K562 (cell line): ENCODE measurements at regions not wholly inside any gene's neighbourhood (a gene's known extent, or its start where the extent isn't known, plus 50 kb on each side); places are given as distances from the start of the nearest gene placed in this dataset.

ENCODE experiments used
- ATAC-seq: fragments of 200-7000 bp; cut with Tn5 transposase; 3 replicates; pipeline ENCODE4 v1.9.1; 2020; ENCODE audit warnings: moderate library complexity
- BruUV-seq: library from RNA; stranded (reverse); fragments of 400-500 nt; replicated peaks from 2 replicates; lab custom pipeline; 2021; lab: Mats Ljungman, UMichigan
- CTCF ChIA-PET: fragments of 300-600 bp; formaldehyde crosslinking; extraction: SDS; loops from one replicate; lab custom pipeline; 2021; ENCODE audit warnings: low intra/inter-chr PET ratio; lab: Yijun Ruan, JAX
- POLR2A ChIA-PET: fragments of 300-600, 350-650 bp; sonication (Branson Sonifier 250); formaldehyde crosslinking; extraction: SDS; loops from one replicate; lab custom pipeline; 2021; ENCODE audit warnings: antibody characterized with exemption, inconsistent platforms; lab: Yijun Ruan, JAX
- DNase-seq, 4 experiments: peaks; one replicate each; pipeline versions ENCODE4 v3.0.0 to v3.0.0-alpha.2; 2011 to 2018; ENCODE audit warnings: low spot score in 3 of 4, mixed read lengths in 3 of 4; ENCODE audit errors: extremely low read depth in 1 of 4
- FAIRE-seq: peaks from 2 replicates; lab custom pipeline; 2011; peaks lifted over from hg19 to GRCh38; lab: Jason Lieb, UNC
- H2AFZ ChIP-seq: 2 replicates; pipeline ENCODE4 v1.6.0; 2011; ENCODE audit warnings: low read depth, low read length, control low read depth, inconsistent platforms
- H3K27ac ChIP-seq: fragments of 200-600 bp; 3 replicates; pipeline ENCODE4 v1.8.0; 2011; ENCODE audit warnings: low read depth, mild to moderate bottlenecking, control low read depth, inconsistent platforms, low read length, moderate library complexity, mixed read lengths; ENCODE audit errors: extremely low read depth
- H3K27me3 ChIP-seq, 2 experiments: fragments of 300-600 bp in 1 of 2; 2 replicates in 1 of 2; 3 replicates in 1 of 2; pipeline versions ENCODE4 v1.6.0 to v1.8.0; 2011; ENCODE audit warnings: inconsistent platforms in 2 of 2, low read length in 2 of 2, mild to moderate bottlenecking in 1 of 2, mixed read lengths in 1 of 2, moderate library complexity in 1 of 2; ENCODE audit not compliant: control insufficient read depth in 2 of 2, insufficient read depth in 2 of 2
- H3K36me3 ChIP-seq: fragments of 300-600 bp; 3 replicates; pipeline ENCODE4 v1.8.0; 2011; ENCODE audit warnings: mild to moderate bottlenecking, low read length, inconsistent platforms; ENCODE audit not compliant: control insufficient read depth, insufficient read depth
- H3K4me1 ChIP-seq, 2 experiments: fragments of 200-600 bp in 1 of 2; replicated peaks in 1 of 2; 2 replicates in 1 of 2; 3 replicates in 1 of 2; pipeline versions ENCODE4 v1.5.1 to v1.8.0; 2011; ENCODE audit warnings: inconsistent platforms in 2 of 2, low read length in 2 of 2, mild to moderate bottlenecking in 1 of 2, mixed read lengths in 1 of 2, moderate library complexity in 1 of 2; ENCODE audit not compliant: control insufficient read depth in 2 of 2, insufficient read depth in 2 of 2
- H3K4me2 ChIP-seq: 2 replicates; pipeline ENCODE4 v1.6.1; 2011; ENCODE audit warnings: low read length, control low read depth, inconsistent platforms, mixed read lengths; ENCODE audit not compliant: insufficient read depth
- H3K4me3 ChIP-seq: fragments of 200-600 bp; sonication (generic), shearing (Covaris generic); 2 replicates; pipeline ENCODE4 v1.5.1; 2016; ENCODE audit warnings: control low read depth, inconsistent platforms
- H3K79me2 ChIP-seq: fragments of 200-600 bp; 3 replicates; pipeline ENCODE4 v1.8.0; 2011; ENCODE audit warnings: low read length, inconsistent platforms; ENCODE audit not compliant: control insufficient read depth, insufficient read depth
- H3K9ac ChIP-seq, 2 experiments: 2 replicates each; pipeline versions ENCODE4 v1.6.0 to v1.6.1; 2011; ENCODE audit warnings: low read depth in 2 of 2, low read length in 2 of 2, control low read depth in 1 of 2, inconsistent platforms in 1 of 2, mild to moderate bottlenecking in 1 of 2, mixed read lengths in 1 of 2; ENCODE audit not compliant: insufficient read depth in 1 of 2
- H3K9me1 ChIP-seq: one replicate; pipeline ENCODE4 v1.6.0; 2011; ENCODE audit warnings: inconsistent platforms, mild to moderate bottlenecking, low read length, moderate library complexity; ENCODE audit not compliant: control insufficient read depth, insufficient read depth
- H3K9me3 ChIP-seq: replicated peaks from 2 replicates; pipeline ENCODE4 v1.5.1; 2011; ENCODE audit warnings: low read depth, low read length, inconsistent platforms; ENCODE audit not compliant: control insufficient read depth, insufficient read depth
- H4K20me1 ChIP-seq: replicated peaks from 2 replicates; pipeline ENCODE4 v1.6.1; 2011; ENCODE audit warnings: low read length, inconsistent platforms, mixed read lengths; ENCODE audit not compliant: control insufficient read depth, insufficient read depth
- BRD4 ChIP-seq: fragments of 200-600 bp; sonication (generic); IDR thresholded peaks from 2 replicates; pipeline ENCODE4 v1.6.1; 2017; ENCODE audit warnings: inconsistent platforms
- CXXC5 ChIP-seq: fragments of 250-450 bp; sonication (Bioruptor Pico); IDR thresholded peaks from 2 replicates; pipeline ENCODE4 v1.8.0; 2022; ENCODE audit warnings: inconsistent platforms, mild to moderate bottlenecking, moderate library complexity
- HES1 ChIP-seq: fragments of 450-650 bp; IDR thresholded peaks from 2 replicates; pipeline ENCODE4 v1.6.1; 2016; ENCODE audit warnings: low read depth, mild to moderate bottlenecking, moderate library complexity
- PHB ChIP-seq: fragments of 250-450 bp; sonication (Bioruptor Pico); IDR thresholded peaks from 2 replicates; pipeline ENCODE4 v1.5.0; 2021
- RBM25 ChIP-seq: fragments of 200-400 bp; formaldehyde crosslinking; IDR thresholded peaks from 2 replicates; pipeline ENCODE4 v1.6.1; 2018; ENCODE audit warnings: low read length, low read depth, moderate library complexity; ENCODE audit not compliant: severe bottlenecking
- RNF2 ChIP-seq: sonication (generic); IDR thresholded peaks from 2 replicates; pipeline ENCODE4 v1.6.1; 2016
- ZBTB12 ChIP-seq: fragments of 250-450 bp; sonication (Bioruptor Pico); IDR thresholded peaks from 2 replicates; pipeline ENCODE4 v1.4.0; 2020
- ZNF507 ChIP-seq: conservative IDR thresholded peaks from 2 replicates; pipeline ENCODE4 v1.6.1; 2017; ENCODE audit warnings: missing genetic modification characterization, missing compliant biosample characterization
- ZNF583 ChIP-seq: fragments of 250-450 bp; sonication (Bioruptor Pico); IDR thresholded peaks from 2 replicates; pipeline ENCODE4 v1.4.0; 2020
- WGBS: fragments of 100-300 bp; shearing (Covaris generic); methylation state at CpG from one replicate; pipeline ENCODE4 v1.1.6; 2016; ENCODE audit warnings: low coverage, mixed read lengths; ENCODE audit not compliant: insufficient coverage; ENCODE audit errors: missing lambda C conversion rate; 5-methylcytosine and 5-hydroxymethylcytosine counted together
- in situ Hi-C: fragments of 300-500 bp; cut with MboI; formaldehyde crosslinking; loops from 4 replicates; pipeline ENCODE4 v1.15.0; 2018; ENCODE audit warnings: inconsistent platforms, mixed read lengths
- intact Hi-C: fragments of 100-400 bp; cut with micrococcal nuclease; formaldehyde crosslinking; loops from 2 replicates; pipeline ENCODE4 v1.14.2; 2022

- Histone ChIP-seq H3K27me3 (no peaks in the 10 kb centered on the region), H3K79me2 (no peaks in the 10 kb centered on the region), H3K9me3 (no peaks in the 10 kb centered on the region), H3K36me3 (no peaks in the 10 kb centered on the region), H3K4me2 (no peak overlapping the region), H3K4me3 (no peak overlapping the region), H3K4me1 (no peaks in the 10 kb centered on the region), H3K9me1 (no peaks in the 10 kb centered on the region), H3K9ac (no peak overlapping the region), H4K20me1 (no peaks in the 10 kb centered on the region), H2AFZ (no peak overlapping the region), H3K27ac (no peak overlapping the region)
- ChIA-PET CTCF (no interaction called here), POLR2A (no interaction called here)
- TF ChIP-seq PHB (CRISPR knock-in tag): no peak
- no peak for TF ChIP-seq RNF2
- no peak for TF ChIP-seq HES1
- TF ChIP-seq CXXC5 (CRISPR knock-in tag): no peak
- no peak for TF ChIP-seq RBM25
- TF ChIP-seq ZNF583 (CRISPR knock-in tag): no peak
- TF ChIP-seq ZNF507 (tag): no peak
- no peak for TF ChIP-seq BRD4
- TF ChIP-seq ZBTB12 (CRISPR knock-in tag): no peak
- FAIRE-seq (no peak), ATAC-seq (no peak), DNase-seq (no peak)
- intact Hi-C loops (no loop called here), in situ Hi-C loops (no loop called here)
- no TSS peak for BruUV-seq
- 2% methylated on average over 6 of the region's 6 CpGs for WGBS
Measured at GRCh38 chr2:66852953-66853352, 418.0 kb downstream of the MEIS1 start.
